Activated naive CD4-positive, alpha-beta T cell treated with anti-CD3 and anti-CD28 coated beads, Interleukin-2, amount 50 U/mL, for 72 hours (primary cell): ENCODE measurements at regions not wholly inside any gene's neighbourhood (a gene's known extent, or its start where the extent isn't known, plus 50 kb on each side); places are given as distances from the start of the nearest gene placed in this dataset.

Source experiments
- ATAC-seq, 2 donors: fragments of 150-1000 bp; cut with Tn5 transposase; 2 replicates each; pipeline ENCODE4 v1.10.0; 2021; ENCODE audit warnings: mild to moderate bottlenecking in 2 of 2, moderate library complexity in 2 of 2
- DNase-seq, 2 donors: peaks; one replicate each; pipeline ENCODE4 v3.0.0; 2021 to 2022; ENCODE audit warnings: low spot score in 2 of 2
- H3K27ac Mint-ChIP-seq, 2 donors: one replicate each; pipeline ENCODE4 v1.8.0; 2022; ENCODE audit warnings: mild to moderate bottlenecking in 2 of 2, mixed read lengths in 2 of 2
- H3K36me3 Mint-ChIP-seq, 2 donors: one replicate each; pipeline ENCODE4 v1.8.0; 2022; ENCODE audit warnings: mixed read lengths in 2 of 2
- H3K9me3 Mint-ChIP-seq, 2 donors: one replicate each; pipeline ENCODE4 v1.8.0; 2022; ENCODE audit warnings: mixed read lengths in 2 of 2

DNA sequence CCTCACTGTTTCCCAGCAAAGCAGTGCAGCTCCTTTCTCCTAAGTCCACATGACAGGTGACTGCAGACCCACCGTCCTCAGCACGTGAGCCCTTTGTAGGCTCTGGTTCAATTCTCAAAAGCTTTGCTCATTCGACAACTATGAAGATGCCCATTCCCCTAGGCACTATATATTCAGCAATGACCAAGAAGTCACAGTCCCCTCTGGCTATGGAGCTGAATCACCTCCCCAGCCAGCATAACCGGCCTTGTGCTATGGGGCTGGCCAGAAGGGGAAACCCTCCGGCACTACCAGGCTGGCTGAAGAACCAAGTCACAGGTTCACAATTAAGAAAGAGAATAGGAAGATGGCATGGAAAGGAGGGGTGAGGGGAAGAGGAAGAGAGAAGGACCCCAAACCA is 139.7 kb downstream of the WSCD1 start:
- H3K36me3 Mint-ChIP-seq, result no peaks in the 10 kb centered on the region
- H3K9me3 Mint-ChIP-seq, result no peaks in the 10 kb centered on the region
- ATAC-seq (no peak), DNase-seq (no peak)
- H3K27ac Mint-ChIP-seq, result no peak overlapping the region

GRCh38 chr17:6208608-6209180 is 138.5 kb downstream of the WSCD1 start:
- Mint-ChIP-seq H3K27ac (no peak overlapping the region), H3K36me3 (no peaks in the 10 kb centered on the region), H3K9me3 (no peaks in the 10 kb centered on the region)
- DNase-seq (no peak), ATAC-seq (no peak)

DNA sequence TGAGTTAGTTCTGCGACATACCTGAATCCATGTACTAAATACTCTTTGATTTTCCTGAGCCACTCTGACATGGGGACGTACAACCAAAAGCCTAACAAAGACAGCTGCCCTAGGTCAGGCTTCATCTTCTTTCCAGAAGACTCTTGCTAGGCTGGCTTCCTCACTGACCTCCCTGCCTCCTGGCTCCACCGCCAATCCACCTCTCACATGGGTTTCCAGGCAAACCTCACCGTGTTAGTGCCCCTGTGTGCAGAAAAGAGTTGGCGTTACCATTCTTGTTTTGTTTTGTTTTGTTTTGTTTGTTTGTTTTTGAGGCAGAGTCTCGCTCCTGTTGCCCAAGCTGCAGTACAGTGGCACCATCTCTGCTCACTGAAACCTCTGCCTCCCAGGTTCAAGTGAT is 135.3 kb downstream of the WSCD1 start:
- Mint-ChIP-seq H3K36me3 (no peaks in the 10 kb centered on the region), H3K9me3 (no peaks in the 10 kb centered on the region), H3K27ac (no peak overlapping the region)
- no peak for ATAC-seq
- DNase-seq, result no peak

GRCh38 chr17:6205033-6205432 is 134.9 kb downstream of the WSCD1 start:
- H3K27ac Mint-ChIP-seq, result no peak overlapping the region
- ATAC-seq, result no peak
- H3K9me3 Mint-ChIP-seq, result no peaks in the 10 kb centered on the region
- DNase-seq, result no peak
- H3K36me3 Mint-ChIP-seq, result no peaks in the 10 kb centered on the region

- no peak for DNase-seq
- no peak overlapping the region for H3K27ac Mint-ChIP-seq
- no peak for ATAC-seq
- H3K36me3 Mint-ChIP-seq, result no peaks in the 10 kb centered on the region
- H3K9me3 Mint-ChIP-seq, result no peaks in the 10 kb centered on the region
Measured at GRCh38 chr17:6204203-6204722, 134.1 kb downstream of the WSCD1 start.

DNA sequence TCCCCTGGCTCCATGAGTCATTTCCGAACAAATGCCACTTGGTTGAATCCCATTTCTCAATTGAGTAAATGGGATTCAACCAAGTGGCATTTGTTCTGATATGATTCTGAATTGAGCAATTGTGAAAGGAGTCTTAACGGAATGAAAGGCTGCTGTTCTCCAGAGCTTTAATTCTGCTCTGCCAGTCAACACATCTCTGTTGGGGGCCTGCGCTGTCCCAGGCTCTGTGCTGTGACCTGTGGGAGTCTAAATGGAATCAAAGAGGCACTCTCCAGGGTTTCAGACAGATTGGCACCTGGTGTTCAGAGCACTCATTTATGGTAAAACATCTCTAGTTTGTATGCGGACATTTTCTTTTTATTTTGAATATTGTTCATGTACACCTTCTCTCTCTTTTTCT is 126.2 kb downstream of the WSCD1 start:
- Mint-ChIP-seq H3K9me3 (peaks cover 5 to 11% of the 10 kb centered on the region in 2 donors), H3K36me3 (peaks cover 0 to 12% of the 10 kb centered on the region in 2 donors), H3K27ac (no peak overlapping the region)
- ATAC-seq (no peak), DNase-seq (no peak)

- Mint-ChIP-seq H3K36me3 (peaks cover 0 to 12% of the 10 kb centered on the region in 2 donors), H3K27ac (no peak overlapping the region), H3K9me3 (peaks cover 5 to 11% of the 10 kb centered on the region in 2 donors)
- ATAC-seq, result no peak
- no peak for DNase-seq
Measured at GRCh38 chr17:6195123-6195522, 124.9 kb downstream of the WSCD1 start.

GRCh38 chr17:6191405-6192324 is 121.5 kb downstream of the WSCD1 start:
- H3K27ac Mint-ChIP-seq, result no peak overlapping the region
- H3K36me3 Mint-ChIP-seq, result peaks cover 0 to 12% of the 10 kb centered on the region in 2 donors

DNA sequence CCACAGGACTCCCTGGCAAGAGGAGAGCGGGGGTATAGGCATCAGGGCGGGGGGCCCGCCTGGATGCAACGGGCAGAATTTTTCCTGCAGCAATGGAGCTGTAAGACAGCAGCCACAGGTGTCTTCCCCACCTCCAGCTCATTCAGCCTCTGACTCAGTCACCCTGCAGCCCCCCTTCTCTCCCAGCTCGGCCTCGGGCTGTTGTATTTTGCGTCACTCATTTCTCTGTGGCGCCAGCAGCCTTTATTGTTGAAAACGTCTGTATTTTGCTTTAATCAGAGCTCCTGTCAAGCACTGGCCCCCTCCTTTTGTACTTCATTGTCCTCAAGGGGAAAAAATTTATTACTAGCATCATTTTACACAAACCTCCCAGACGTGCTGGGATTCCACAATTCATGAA is 117.7 kb downstream of the WSCD1 start:
- ATAC-seq, result no peak
- H3K27ac Mint-ChIP-seq, result no peak overlapping the region
- no peaks in the 10 kb centered on the region for H3K9me3 Mint-ChIP-seq
- no peaks in the 10 kb centered on the region for H3K36me3 Mint-ChIP-seq
- DNase-seq, result no peak

More at GRCh38 chr17:6191405-6192324, 121.5 kb downstream of the WSCD1 start:
- peaks cover 5 to 11% of the 10 kb centered on the region in 2 donors for H3K9me3 Mint-ChIP-seq
- ATAC-seq, result no peak
- DNase-seq, result no peak

- Mint-ChIP-seq H3K9me3 (peaks cover 0 to 2% of the 10 kb centered on the region in 2 donors), H3K27ac (no peak overlapping the region), H3K36me3 (no peaks in the 10 kb centered on the region)
- no peak for ATAC-seq
- DNase-seq, result no peak
Measured at GRCh38 chr17:6186998-6187397, 116.8 kb downstream of the WSCD1 start.

DNA sequence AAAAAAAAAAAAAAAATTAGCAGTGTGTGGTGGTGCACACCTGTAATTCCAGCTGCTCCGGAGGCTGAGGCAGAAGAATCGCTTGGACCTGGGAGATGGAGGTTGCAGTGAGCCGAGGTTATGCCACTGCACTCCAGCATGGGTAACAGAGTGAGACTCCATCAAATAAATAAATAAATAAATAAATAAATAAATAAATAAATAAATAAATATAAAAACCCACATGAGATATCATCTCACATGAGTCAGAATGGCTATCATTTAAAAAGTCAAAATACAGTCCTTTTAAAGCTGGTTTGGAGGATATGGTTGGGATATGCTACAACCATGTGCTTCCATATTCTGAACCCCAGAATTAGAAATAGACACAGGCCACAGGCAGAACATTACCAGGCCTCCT is 114.3 kb downstream of the WSCD1 start:
- no peak for ATAC-seq
- H3K27ac Mint-ChIP-seq, result peak overlapping the region in 1 of 2 donors; percentile 82

DNA sequence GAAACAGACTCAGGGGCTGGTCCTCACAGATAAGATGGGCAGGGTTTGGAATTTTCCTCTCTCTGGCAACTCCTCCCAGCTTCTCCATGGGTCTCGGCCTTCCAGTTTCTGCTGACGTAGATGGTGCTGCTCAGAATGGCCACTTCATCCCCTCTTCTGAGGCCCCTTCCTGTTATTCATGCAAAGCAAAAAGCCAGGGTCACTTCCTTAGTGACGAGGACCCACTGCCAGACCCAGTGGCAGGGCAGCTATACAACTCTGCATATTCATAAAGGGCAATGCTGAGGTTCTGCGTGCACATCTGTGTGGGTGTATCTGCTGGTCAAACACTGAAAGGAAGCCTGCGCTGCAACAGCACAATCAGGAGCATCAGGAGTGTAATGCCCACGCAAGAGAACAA is 108.8 kb downstream of the WSCD1 start:
- peaks cover 0 to 6% of the 10 kb centered on the region in 2 donors for H3K9me3 Mint-ChIP-seq
- no peaks in the 10 kb centered on the region for H3K36me3 Mint-ChIP-seq
- DNase-seq (no peak), ATAC-seq (no peak)
- peak overlapping the region in 1 of 2 donors; percentile 15 for H3K27ac Mint-ChIP-seq

More for the DNA sequence above, 114.3 kb downstream of the WSCD1 start:
- no peak for DNase-seq
- no peaks in the 10 kb centered on the region for H3K36me3 Mint-ChIP-seq
- H3K9me3 Mint-ChIP-seq, result peaks cover 0 to 6% of the 10 kb centered on the region in 2 donors

- no peak for DNase-seq
- no peaks in the 10 kb centered on the region for H3K36me3 Mint-ChIP-seq
- no peak overlapping the region for H3K27ac Mint-ChIP-seq
- ATAC-seq, result no peak
- H3K9me3 Mint-ChIP-seq, result peaks cover 0 to 6% of the 10 kb centered on the region in 2 donors
Measured at GRCh38 chr17:6177941-6178694, 107.9 kb downstream of the WSCD1 start.
